Osteoblast (primary cell): ENCODE measurements at regions not wholly inside any gene's neighbourhood (a gene's known extent, or its start where the extent isn't known, plus 50 kb on each side); places are given as distances from the start of the nearest gene placed in this dataset.

Experiments used
- DNase-seq: peaks from one replicate; pipeline ENCODE4 v3.0.0; 2011; ENCODE audit warnings: low spot score, mixed read lengths; ENCODE audit not compliant: insufficient read length; ENCODE audit errors: missing footprints
- H2AFZ ChIP-seq: 2 replicates; pipeline ENCODE4 v1.6.0; 2011; ENCODE audit warnings: mild to moderate bottlenecking, low read length
- H3K27ac ChIP-seq: 2 replicates; pipeline ENCODE4 v1.5.1; 2011; ENCODE audit warnings: mild to moderate bottlenecking, low read depth, low read length, moderate library complexity
- H3K27me3 ChIP-seq: 2 replicates; pipeline ENCODE4 v1.6.0; 2012; ENCODE audit warnings: mild to moderate bottlenecking, control low read depth, inconsistent platforms, low read length, moderate library complexity; ENCODE audit not compliant: insufficient read depth
- H3K36me3 ChIP-seq: 2 replicates; pipeline ENCODE4 v1.5.1; 2011; ENCODE audit warnings: mild to moderate bottlenecking, low read length, control low read depth, moderate library complexity; ENCODE audit not compliant: insufficient read depth
- H3K4me1 ChIP-seq: 2 replicates; pipeline ENCODE4 v1.5.1; 2011; ENCODE audit warnings: mild to moderate bottlenecking, low read length, control low read depth, moderate library complexity; ENCODE audit not compliant: insufficient read depth
- H3K4me2 ChIP-seq: 2 replicates; pipeline ENCODE4 v1.6.0; 2011; ENCODE audit warnings: mild to moderate bottlenecking, low read length; ENCODE audit not compliant: insufficient read depth
- H3K4me3 ChIP-seq: fragments of 200-600 bp; sonication (generic); 3 replicates; pipeline ENCODE4 v1.5.1; 2012; ENCODE audit warnings: mild to moderate bottlenecking, low read length, inconsistent platforms; ENCODE audit not compliant: insufficient read depth
- H3K79me2 ChIP-seq: 2 replicates; pipeline ENCODE4 v1.6.0; 2012; ENCODE audit warnings: mild to moderate bottlenecking, low read length, control low read depth, inconsistent platforms; ENCODE audit not compliant: insufficient read depth
- H3K9me3 ChIP-seq: 2 replicates; pipeline ENCODE4 v1.5.1; 2011; ENCODE audit warnings: low read depth, low read length, control low read depth
- H4K20me1 ChIP-seq: 2 replicates; pipeline ENCODE4 v1.6.0; 2012; ENCODE audit warnings: mild to moderate bottlenecking, low read length, control low read depth; ENCODE audit not compliant: insufficient read depth
- TF ChIP-seq, protein P1 (sequence below): IDR thresholded peaks from 2 replicates; pipeline ENCODE4 v1.5.1; 2011; ENCODE audit warnings: mild to moderate bottlenecking, low read depth, low read length, moderate library complexity; ENCODE audit errors: extremely low read depth

DNA sequence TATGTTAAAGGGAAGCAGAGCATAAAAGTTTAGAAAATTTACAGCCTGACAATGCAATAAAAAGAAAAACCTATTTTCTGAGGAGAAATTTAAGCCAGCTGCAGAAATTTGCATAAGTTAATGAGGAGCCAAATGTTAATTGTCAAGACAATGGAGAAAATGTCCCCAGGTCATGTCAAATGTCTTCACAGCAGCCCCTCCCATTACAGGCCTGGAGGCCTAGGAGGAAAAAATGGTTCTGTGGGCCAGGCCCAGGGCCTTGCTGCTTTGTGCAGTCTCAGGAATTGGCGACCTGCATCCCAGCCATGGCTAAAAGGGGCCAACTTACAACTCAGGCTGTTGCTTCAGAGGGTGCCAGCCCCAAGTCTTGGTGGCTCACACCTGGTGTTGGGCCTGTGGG, 275.4 kb upstream of the RPS6KA3 start:
- Histone ChIP-seq H3K9me3 (no peaks in the 10 kb centered on the region), H3K4me3 (no peak overlapping the region), H3K4me1 (peaks cover 4% of the 10 kb centered on the region), H3K4me2 (no peak overlapping the region), H3K36me3 (no peaks in the 10 kb centered on the region), H3K79me2 (no peaks in the 10 kb centered on the region), H2AFZ (no peak overlapping the region), H4K20me1 (no peaks in the 10 kb centered on the region), H3K27ac (no peak overlapping the region), H3K27me3 (no peaks in the 10 kb centered on the region)
- DNase-seq, result no peak
- TF ChIP-seq, protein P1, sequence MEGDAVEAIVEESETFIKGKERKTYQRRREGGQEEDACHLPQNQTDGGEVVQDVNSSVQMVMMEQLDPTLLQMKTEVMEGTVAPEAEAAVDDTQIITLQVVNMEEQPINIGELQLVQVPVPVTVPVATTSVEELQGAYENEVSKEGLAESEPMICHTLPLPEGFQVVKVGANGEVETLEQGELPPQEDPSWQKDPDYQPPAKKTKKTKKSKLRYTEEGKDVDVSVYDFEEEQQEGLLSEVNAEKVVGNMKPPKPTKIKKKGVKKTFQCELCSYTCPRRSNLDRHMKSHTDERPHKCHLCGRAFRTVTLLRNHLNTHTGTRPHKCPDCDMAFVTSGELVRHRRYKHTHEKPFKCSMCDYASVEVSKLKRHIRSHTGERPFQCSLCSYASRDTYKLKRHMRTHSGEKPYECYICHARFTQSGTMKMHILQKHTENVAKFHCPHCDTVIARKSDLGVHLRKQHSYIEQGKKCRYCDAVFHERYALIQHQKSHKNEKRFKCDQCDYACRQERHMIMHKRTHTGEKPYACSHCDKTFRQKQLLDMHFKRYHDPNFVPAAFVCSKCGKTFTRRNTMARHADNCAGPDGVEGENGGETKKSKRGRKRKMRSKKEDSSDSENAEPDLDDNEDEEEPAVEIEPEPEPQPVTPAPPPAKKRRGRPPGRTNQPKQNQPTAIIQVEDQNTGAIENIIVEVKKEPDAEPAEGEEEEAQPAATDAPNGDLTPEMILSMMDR, result no peak

DNA sequence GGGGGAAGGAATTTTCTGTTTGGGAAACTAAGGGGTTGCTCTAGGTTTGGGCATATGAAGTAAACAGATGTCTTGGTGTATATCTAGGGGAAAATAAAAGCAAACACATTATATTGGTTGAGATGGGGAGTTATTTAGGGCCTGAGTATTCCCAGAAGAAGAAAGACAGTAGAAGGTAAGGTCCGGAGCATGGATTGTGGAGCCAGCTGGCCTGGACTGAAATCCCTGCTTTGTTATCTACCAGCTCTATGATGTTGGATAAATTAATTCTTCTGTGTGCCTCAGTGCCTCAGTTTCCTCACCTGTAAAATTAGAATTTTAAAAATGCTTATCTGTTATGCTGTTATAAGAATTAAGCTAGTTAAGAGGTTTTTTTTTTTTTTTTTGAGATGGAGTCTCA, 272.3 kb upstream of the RPS6KA3 start:
- Histone ChIP-seq H2AFZ (no peak overlapping the region), H3K27ac (no peak overlapping the region), H3K36me3 (no peaks in the 10 kb centered on the region), H3K9me3 (no peaks in the 10 kb centered on the region), H3K79me2 (no peaks in the 10 kb centered on the region), H3K4me3 (no peak overlapping the region), H4K20me1 (no peaks in the 10 kb centered on the region), H3K4me2 (no peak overlapping the region), H3K27me3 (no peaks in the 10 kb centered on the region), H3K4me1 (no peaks in the 10 kb centered on the region)
- DNase-seq, result no peak
- TF ChIP-seq, protein P1, result no peak

DNA sequence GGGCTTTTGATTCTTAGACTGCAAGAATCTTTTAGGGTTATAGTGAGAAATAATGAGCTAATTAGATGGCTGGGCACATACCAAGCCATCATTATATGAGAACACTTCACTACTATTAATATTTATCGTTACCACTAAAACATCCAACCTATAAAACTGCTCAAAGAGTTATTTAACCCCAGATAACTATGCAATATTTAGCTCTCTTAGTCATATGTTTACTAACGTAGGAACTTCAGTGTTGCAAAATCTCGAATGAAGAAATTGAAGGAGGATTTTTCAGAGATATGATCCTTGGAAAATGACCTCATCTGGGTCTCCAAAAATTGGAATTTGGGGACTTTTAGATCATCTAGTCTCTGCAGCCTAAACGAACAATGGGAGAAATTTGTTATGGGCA, 265.0 kb upstream of the RPS6KA3 start:
- no peak overlapping the region for H3K4me2 ChIP-seq
- no peaks in the 10 kb centered on the region for H3K36me3 ChIP-seq
- no peaks in the 10 kb centered on the region for H4K20me1 ChIP-seq
- TF ChIP-seq, protein P1, result no peak
- no peaks in the 10 kb centered on the region for H3K27me3 ChIP-seq
- H3K9me3 ChIP-seq, result no peaks in the 10 kb centered on the region
- H3K79me2 ChIP-seq, result no peaks in the 10 kb centered on the region
- no peak overlapping the region for H2AFZ ChIP-seq
- H3K27ac ChIP-seq, result no peak overlapping the region
- no peak for DNase-seq
- H3K4me3 ChIP-seq, result no peak overlapping the region
- H3K4me1 ChIP-seq, result peaks cover 8% of the 10 kb centered on the region

DNA sequence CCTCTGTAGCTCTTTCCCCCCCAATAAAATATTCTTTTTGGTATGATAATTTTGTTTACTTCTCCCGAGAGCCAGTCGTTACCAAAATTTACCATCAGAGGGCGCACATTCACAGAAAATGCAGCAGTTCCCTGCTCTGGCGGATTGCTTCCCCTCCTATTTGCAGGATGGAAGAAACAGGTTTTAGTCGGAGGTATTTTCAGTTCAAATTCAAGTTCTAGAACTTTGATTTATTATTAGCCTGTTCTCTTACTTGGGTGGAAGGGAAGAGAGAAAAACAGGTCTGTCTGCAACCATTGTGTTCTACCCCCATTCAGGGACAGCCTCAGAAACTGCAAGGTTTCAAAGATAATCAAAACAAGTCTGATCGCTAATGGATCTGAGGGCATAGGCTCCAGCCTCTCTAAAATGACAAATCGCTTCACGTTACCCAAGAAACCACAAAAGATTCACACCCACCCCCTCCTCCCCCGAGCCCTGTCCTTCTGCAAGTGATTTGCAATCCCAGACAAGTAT, 263.8 kb upstream of the RPS6KA3 start:
- Histone ChIP-seq H3K79me2 (no peaks in the 10 kb centered on the region), H3K4me2 (peak overlapping the region; percentile 82), H3K4me3 (peak overlapping the region; percentile 62), H3K4me1 (peaks cover 8% of the 10 kb centered on the region), H3K36me3 (no peaks in the 10 kb centered on the region), H2AFZ (peak overlapping the region; percentile 38), H3K27ac (no peak overlapping the region), H3K9me3 (no peaks in the 10 kb centered on the region), H3K27me3 (no peaks in the 10 kb centered on the region), H4K20me1 (no peaks in the 10 kb centered on the region)
- TF ChIP-seq, protein P1, result peak; percentile 86
- peak; percentile 45 for DNase-seq
